ENCODE measurements at regions not wholly inside any gene's neighbourhood (a gene's known extent, or its start where the extent isn't known, plus 50 kb on each side); places are given as distances from the start of the nearest gene placed in this dataset.

DNA sequence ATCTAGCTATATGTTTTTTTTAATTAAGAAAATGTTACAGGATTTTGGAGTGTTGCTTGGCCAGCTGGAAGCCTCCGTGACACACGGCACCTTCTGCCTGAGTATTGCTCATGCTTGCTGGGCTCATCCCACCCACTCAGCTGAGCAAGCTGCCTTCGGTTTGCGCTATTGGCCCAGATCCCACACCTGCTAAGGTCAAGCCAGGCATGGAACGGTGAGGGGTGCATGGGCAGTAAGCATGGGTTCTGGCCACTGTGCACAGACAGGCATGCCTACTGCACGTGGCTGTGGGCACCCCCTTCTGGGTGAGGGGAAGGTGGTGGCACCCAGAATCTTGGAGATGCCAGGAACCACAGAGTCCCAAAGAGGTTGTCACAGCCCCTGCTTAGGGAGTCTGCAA lies 1178.4 kb upstream of the PCDH7 start:
- Histone ChIP-seq H3K9ac (ENCODE audit: low read length) (no peak overlapping the region), H4K20me1 (ENCODE audit: control insufficient read depth, insufficient read depth, low read length, poor library complexity, severe bottlenecking) (no peaks in the 10 kb centered on the region), H3K79me2 (ENCODE audit: control insufficient read depth, insufficient read depth, low read length) (no peaks in the 10 kb centered on the region), H3K4me1 (ENCODE audit: control insufficient read depth in 2 of 2, insufficient read depth in 2 of 2, low read length in 2 of 2) (no peaks in the 10 kb centered on the region), H3K4me2 (replicated peaks; ENCODE audit: low read depth, low read length, poor library complexity, severe bottlenecking) (no peak overlapping the region), H3K27ac (ENCODE audit: low read length in 2 of 2) (no peak overlapping the region), H3K27me3 (replicated peaks in 1 of 4; ENCODE audit: control extremely low read depth in 1 of 4, control insufficient read depth in 3 of 4, insufficient read depth in 4 of 4, low read length in 3 of 4) (no peaks in the 10 kb centered on the region), H3K9me3 (ENCODE audit: control extremely low read depth in 1 of 3, control insufficient read depth in 2 of 3, insufficient read depth in 1 of 3, low read length in 2 of 3) (peaks cover 0 to 18% (median 0%) of the 10 kb centered on the region in 3 donors), H3K36me3 (replicated peaks in 1 of 2; ENCODE audit: control extremely low read depth in 1 of 2, control insufficient read depth in 1 of 2, extremely low read depth in 1 of 2, insufficient read depth in 2 of 2, low read length in 1 of 2) (no peaks in the 10 kb centered on the region), H3K4me3 (ENCODE audit: control extremely low read depth in 1 of 5, extremely low read depth in 1 of 5, insufficient read depth in 1 of 5, low read depth in 2 of 5, low read length in 4 of 5) (no peak overlapping the region), H2AFZ (ENCODE audit: insufficient read depth, low read depth, low read length, poor library complexity, severe bottlenecking) (no peak overlapping the region)
- 96% methylated on average over 6 of the region's 6 CpGs for WGBS (ENCODE audit: insufficient coverage)
- ChIA-PET CTCF (no interaction called here), POLR2A (no interaction called here)
- no peaks in the 10 kb centered on the region for H3K9me3 Mint-ChIP-seq (ENCODE audit: insufficient read depth)
- intact Hi-C loops (cut with micrococcal nuclease) = no loop called here
- ATAC-seq (ENCODE audit: low read depth) = no peak
- no peak overlapping the region for H3K4me3 Mint-ChIP-seq
- no peak for DNase-seq
- TF ChIP-seq EZH2 (IDR thresholded peaks at IDR 0.05; ENCODE audit: borderline replicate concordance, insufficient read depth, low read depth, low read length, poor library complexity, severe bottlenecking) = no peak
- TF ChIP-seq, protein P1, sequence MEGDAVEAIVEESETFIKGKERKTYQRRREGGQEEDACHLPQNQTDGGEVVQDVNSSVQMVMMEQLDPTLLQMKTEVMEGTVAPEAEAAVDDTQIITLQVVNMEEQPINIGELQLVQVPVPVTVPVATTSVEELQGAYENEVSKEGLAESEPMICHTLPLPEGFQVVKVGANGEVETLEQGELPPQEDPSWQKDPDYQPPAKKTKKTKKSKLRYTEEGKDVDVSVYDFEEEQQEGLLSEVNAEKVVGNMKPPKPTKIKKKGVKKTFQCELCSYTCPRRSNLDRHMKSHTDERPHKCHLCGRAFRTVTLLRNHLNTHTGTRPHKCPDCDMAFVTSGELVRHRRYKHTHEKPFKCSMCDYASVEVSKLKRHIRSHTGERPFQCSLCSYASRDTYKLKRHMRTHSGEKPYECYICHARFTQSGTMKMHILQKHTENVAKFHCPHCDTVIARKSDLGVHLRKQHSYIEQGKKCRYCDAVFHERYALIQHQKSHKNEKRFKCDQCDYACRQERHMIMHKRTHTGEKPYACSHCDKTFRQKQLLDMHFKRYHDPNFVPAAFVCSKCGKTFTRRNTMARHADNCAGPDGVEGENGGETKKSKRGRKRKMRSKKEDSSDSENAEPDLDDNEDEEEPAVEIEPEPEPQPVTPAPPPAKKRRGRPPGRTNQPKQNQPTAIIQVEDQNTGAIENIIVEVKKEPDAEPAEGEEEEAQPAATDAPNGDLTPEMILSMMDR (IDR thresholded peaks at IDR 0.05) = no peak
- no peak overlapping the region for H3K27ac Mint-ChIP-seq
- no peaks in the 10 kb centered on the region for H3K4me1 Mint-ChIP-seq
- no peaks in the 10 kb centered on the region for H3K27me3 Mint-ChIP-seq

DNA sequence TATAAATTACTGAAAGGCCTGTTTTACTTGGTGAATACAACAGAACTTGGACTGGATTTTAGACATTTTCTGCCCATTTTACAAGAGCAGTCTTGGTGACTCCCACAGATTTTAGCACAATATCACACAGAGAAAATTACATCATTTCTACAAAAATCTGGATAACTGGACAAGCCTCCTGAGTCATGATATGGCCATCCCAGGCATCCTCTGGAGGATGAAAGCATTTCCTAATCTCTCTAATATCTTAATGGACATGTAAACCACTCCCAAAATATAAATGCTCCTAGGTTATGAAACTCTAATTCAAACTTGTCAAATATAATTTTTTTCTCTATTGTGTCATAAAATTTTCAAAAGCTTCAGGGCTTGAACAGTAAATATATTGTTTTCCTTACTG lies 1170.8 kb upstream of the PCDH7 start:
- H3K9ac ChIP-seq (ENCODE audit: low read length) = no peak overlapping the region
- intact Hi-C loops (cut with micrococcal nuclease) = no loop called here
- no peaks in the 10 kb centered on the region for H3K36me3 ChIP-seq (replicated peaks in 1 of 2; ENCODE audit: control extremely low read depth in 1 of 2, control insufficient read depth in 1 of 2, extremely low read depth in 1 of 2, insufficient read depth in 2 of 2, low read length in 1 of 2)
- peaks cover 7% of the 10 kb centered on the region for H3K9me3 Mint-ChIP-seq (ENCODE audit: insufficient read depth)
- no peaks in the 10 kb centered on the region for H3K27me3 Mint-ChIP-seq
- no peaks in the 10 kb centered on the region for H3K9me3 ChIP-seq (ENCODE audit: control extremely low read depth in 1 of 3, control insufficient read depth in 2 of 3, insufficient read depth in 1 of 3, low read length in 2 of 3)
- no peak overlapping the region for H3K27ac ChIP-seq (ENCODE audit: low read length in 2 of 2)
- no peaks in the 10 kb centered on the region for H3K79me2 ChIP-seq (ENCODE audit: control insufficient read depth, insufficient read depth, low read length)
- ChIA-PET CTCF (no interaction called here), POLR2A (no interaction called here)
- no peak overlapping the region for H2AFZ ChIP-seq (ENCODE audit: insufficient read depth, low read depth, low read length, poor library complexity, severe bottlenecking)
- ATAC-seq (ENCODE audit: low read depth) (no peak), DNase-seq (no peak)
- no peak overlapping the region for H3K27ac Mint-ChIP-seq
- H3K4me3 ChIP-seq (ENCODE audit: control extremely low read depth in 1 of 5, extremely low read depth in 1 of 5, insufficient read depth in 1 of 5, low read depth in 2 of 5, low read length in 4 of 5) = no peak overlapping the region
- H3K4me3 Mint-ChIP-seq = no peak overlapping the region
- H4K20me1 ChIP-seq (ENCODE audit: control insufficient read depth, insufficient read depth, low read length, poor library complexity, severe bottlenecking) = no peaks in the 10 kb centered on the region
- TF ChIP-seq, protein P1 (IDR thresholded peaks at IDR 0.05) = no peak
- TF ChIP-seq EZH2 (IDR thresholded peaks at IDR 0.05; ENCODE audit: borderline replicate concordance, insufficient read depth, low read depth, low read length, poor library complexity, severe bottlenecking) = no peak
- H3K4me1 ChIP-seq (ENCODE audit: control insufficient read depth in 2 of 2, insufficient read depth in 2 of 2, low read length in 2 of 2) = no peaks in the 10 kb centered on the region
- H3K4me1 Mint-ChIP-seq = no peaks in the 10 kb centered on the region
- no peak overlapping the region for H3K4me2 ChIP-seq (replicated peaks; ENCODE audit: low read depth, low read length, poor library complexity, severe bottlenecking)
- H3K27me3 ChIP-seq (replicated peaks in 1 of 4; ENCODE audit: control extremely low read depth in 1 of 4, control insufficient read depth in 3 of 4, insufficient read depth in 4 of 4, low read length in 3 of 4) = no peaks in the 10 kb centered on the region

Data from B cell (primary cell).